ENCODE measurements at regions not wholly inside any gene's neighbourhood (a gene's known extent, or its start where the extent isn't known, plus 50 kb on each side); places are given as distances from the start of the nearest gene placed in this dataset.

DNA sequence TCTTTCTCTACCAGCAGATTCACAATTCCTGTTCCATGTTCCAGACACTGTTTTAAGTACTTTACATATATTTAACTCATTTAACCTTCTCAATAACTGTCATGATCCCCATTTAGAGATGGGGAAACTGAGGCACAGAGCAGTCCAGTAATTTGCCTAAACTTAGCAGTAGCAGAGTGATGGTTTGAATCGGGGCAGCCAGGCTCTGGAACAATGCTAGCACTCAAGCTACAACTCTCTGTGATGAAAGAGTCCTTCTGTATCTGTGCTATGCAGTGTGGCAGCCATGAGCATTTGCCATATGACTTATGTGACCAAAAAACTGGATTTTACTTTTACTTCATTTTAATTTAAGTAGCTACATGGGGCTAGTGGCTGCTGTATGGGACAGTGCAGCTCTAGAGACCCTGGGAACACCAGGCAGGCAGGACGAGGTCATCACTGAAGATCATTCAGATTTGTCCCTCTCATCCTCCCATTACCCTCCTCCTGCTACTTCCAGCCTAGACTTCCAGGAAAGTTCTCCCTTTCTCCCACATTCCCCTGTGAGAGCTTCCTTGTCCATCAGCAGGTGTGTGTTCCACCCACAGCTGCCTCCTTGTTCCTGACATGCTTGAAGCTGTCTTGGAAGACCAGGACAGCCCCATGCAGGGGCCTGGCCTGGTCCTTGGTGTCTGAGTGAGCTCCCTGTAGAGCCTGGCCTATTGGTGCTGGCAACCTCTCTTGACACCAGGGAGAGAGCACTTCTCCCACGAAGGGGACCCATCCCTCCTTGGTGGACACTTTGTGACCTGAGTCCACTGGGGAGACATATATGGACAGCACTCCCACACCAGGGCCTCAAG lies 157.0 kb downstream of the MRPL14 start:
- ATAC-seq (no peak), DNase-seq (ENCODE audit: low read depth, low spot score) (no peak)
- CTCF ChIA-PET: interaction anchor here (0.6 kb wide), 1 partner anchor 238 kb away, joined by 3 read pairs; no protein-coding TSS in a partner anchor
- Histone ChIP-seq H3K27me3 (ENCODE audit: control insufficient read depth, insufficient read depth, low read length) (no peaks in the 10 kb centered on the region), H3K4me3 (ENCODE audit: low read depth in 2 of 2, low read length in 2 of 2) (no peak overlapping the region), H3K9me3 (ENCODE audit: control insufficient read depth, insufficient read depth, low read depth, low read length) (no peaks in the 10 kb centered on the region), H3K36me3 (ENCODE audit: control insufficient read depth, insufficient read depth, low read length) (no peaks in the 10 kb centered on the region), H3K27ac (ENCODE audit: low read length) (no peak overlapping the region), H3K4me1 (ENCODE audit: control insufficient read depth, insufficient read depth, low read length) (no peaks in the 10 kb centered on the region)
- POLR2A ChIA-PET: interaction anchor here (0.6 kb wide), 1 partner anchor 38 kb away, joined by 3 read pairs; no protein-coding TSS in a partner anchor
- TF ChIP-seq TCF7L2 (IDR thresholded peaks at IDR 0.05; ENCODE audit: low read depth, low read length) (no peak), POLR2AphosphoS5 (IDR thresholded peaks at IDR 0.05; ENCODE audit: low read depth, low read length) (no peak), SIN3A (IDR thresholded peaks at IDR 0.05; ENCODE audit: borderline replicate concordance, insufficient read depth, low read depth, low read length) (no peak), CTCF (IDR thresholded peaks at IDR 0.05) (no peak)
- TF ChIP-seq, protein P1, sequence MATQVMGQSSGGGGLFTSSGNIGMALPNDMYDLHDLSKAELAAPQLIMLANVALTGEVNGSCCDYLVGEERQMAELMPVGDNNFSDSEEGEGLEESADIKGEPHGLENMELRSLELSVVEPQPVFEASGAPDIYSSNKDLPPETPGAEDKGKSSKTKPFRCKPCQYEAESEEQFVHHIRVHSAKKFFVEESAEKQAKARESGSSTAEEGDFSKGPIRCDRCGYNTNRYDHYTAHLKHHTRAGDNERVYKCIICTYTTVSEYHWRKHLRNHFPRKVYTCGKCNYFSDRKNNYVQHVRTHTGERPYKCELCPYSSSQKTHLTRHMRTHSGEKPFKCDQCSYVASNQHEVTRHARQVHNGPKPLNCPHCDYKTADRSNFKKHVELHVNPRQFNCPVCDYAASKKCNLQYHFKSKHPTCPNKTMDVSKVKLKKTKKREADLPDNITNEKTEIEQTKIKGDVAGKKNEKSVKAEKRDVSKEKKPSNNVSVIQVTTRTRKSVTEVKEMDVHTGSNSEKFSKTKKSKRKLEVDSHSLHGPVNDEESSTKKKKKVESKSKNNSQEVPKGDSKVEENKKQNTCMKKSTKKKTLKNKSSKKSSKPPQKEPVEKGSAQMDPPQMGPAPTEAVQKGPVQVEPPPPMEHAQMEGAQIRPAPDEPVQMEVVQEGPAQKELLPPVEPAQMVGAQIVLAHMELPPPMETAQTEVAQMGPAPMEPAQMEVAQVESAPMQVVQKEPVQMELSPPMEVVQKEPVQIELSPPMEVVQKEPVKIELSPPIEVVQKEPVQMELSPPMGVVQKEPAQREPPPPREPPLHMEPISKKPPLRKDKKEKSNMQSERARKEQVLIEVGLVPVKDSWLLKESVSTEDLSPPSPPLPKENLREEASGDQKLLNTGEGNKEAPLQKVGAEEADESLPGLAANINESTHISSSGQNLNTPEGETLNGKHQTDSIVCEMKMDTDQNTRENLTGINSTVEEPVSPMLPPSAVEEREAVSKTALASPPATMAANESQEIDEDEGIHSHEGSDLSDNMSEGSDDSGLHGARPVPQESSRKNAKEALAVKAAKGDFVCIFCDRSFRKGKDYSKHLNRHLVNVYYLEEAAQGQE (IDR thresholded peaks at IDR 0.05; ENCODE audit: insufficient read depth in 1 of 2, low read depth in 2 of 2, low read length in 1 of 2): no peak
- no TSS peak for BruUV-seq (replicated peaks)
- in situ Hi-C loops (cut with HindIII; ENCODE audit: low pct_unique_long_range_greater_than_20kb, low sequenced_read_pairs) (no loop called here), intact Hi-C loops (cut with micrococcal nuclease; ENCODE audit: unreplicated experiment) (no loop called here)

GRCh38 chr6:43969158-43969981 lies 157.9 kb downstream of the MRPL14 start:
- no TSS peak for BruUV-seq (replicated peaks)
- TF ChIP-seq TCF7L2 (IDR thresholded peaks at IDR 0.05; ENCODE audit: low read depth, low read length): no peak
- TF ChIP-seq, protein P1 (IDR thresholded peaks at IDR 0.05; ENCODE audit: insufficient read depth in 1 of 2, low read depth in 2 of 2, low read length in 1 of 2): no peak
- intact Hi-C loops (cut with micrococcal nuclease; ENCODE audit: unreplicated experiment) (no loop called here), in situ Hi-C loops (cut with HindIII; ENCODE audit: low pct_unique_long_range_greater_than_20kb, low sequenced_read_pairs) (no loop called here)
- Histone ChIP-seq H3K27me3 (ENCODE audit: control insufficient read depth, insufficient read depth, low read length) (no peaks in the 10 kb centered on the region), H3K4me1 (ENCODE audit: control insufficient read depth, insufficient read depth, low read length) (no peaks in the 10 kb centered on the region), H3K9me3 (ENCODE audit: control insufficient read depth, insufficient read depth, low read depth, low read length) (no peaks in the 10 kb centered on the region), H3K4me3 (ENCODE audit: low read depth in 2 of 2, low read length in 2 of 2) (no peak overlapping the region), H3K27ac (ENCODE audit: low read length) (no peak overlapping the region), H3K36me3 (ENCODE audit: control insufficient read depth, insufficient read depth, low read length) (no peaks in the 10 kb centered on the region)
- CTCF ChIA-PET: interaction anchor here (0.6 kb wide), 1 partner anchor 237 kb away, joined by 3 read pairs; no protein-coding TSS in a partner anchor
- ATAC-seq: no peak
- POLR2A ChIA-PET: interaction anchor here (0.6 kb wide), 1 partner anchor 39 kb away, joined by 3 read pairs; no protein-coding TSS in a partner anchor
- DNase-seq (ENCODE audit: low read depth, low spot score): no peak

Data from Panc1 (cell line).